H9 (cell line): ENCODE measurements at regions not wholly inside any gene's neighbourhood (a gene's known extent, or its start where the extent isn't known, plus 50 kb on each side); places are given as distances from the start of the nearest gene placed in this dataset.

Experiments
- DNase-seq: peaks from one replicate; pipeline ENCODE4 v3.0.0-alpha.2; 2017
- H2AFZ ChIP-seq: one replicate; pipeline ENCODE4 v1.6.1; 2013; ENCODE audit warnings: mild to moderate bottlenecking, low read length, control low read depth, moderate library complexity
- H2AK5ac ChIP-seq: 2 replicates; pipeline ENCODE4 v1.6.1; 2013; ENCODE audit warnings: low read length, control low read depth, mixed read lengths; ENCODE audit not compliant: insufficient read length
- H2BK120ac ChIP-seq: one replicate; pipeline ENCODE4 v1.6.1; 2013; ENCODE audit warnings: low read depth, mild to moderate bottlenecking, low read length, control low read depth, inconsistent platforms; ENCODE audit not compliant: poor library complexity, severe bottlenecking
- H2BK12ac ChIP-seq: 2 replicates; pipeline ENCODE4 v1.6.1; 2013; ENCODE audit warnings: low read length, control low read depth, mixed read lengths, low read depth; ENCODE audit not compliant: insufficient read length
- H2BK15ac ChIP-seq: 2 replicates; pipeline ENCODE4 v1.6.1; 2013; ENCODE audit warnings: low read depth, low read length, control low read depth
- H2BK20ac ChIP-seq: one replicate; pipeline ENCODE4 v1.6.1; 2013; ENCODE audit warnings: low read depth, mild to moderate bottlenecking, low read length, control low read depth, inconsistent platforms; ENCODE audit not compliant: poor library complexity, severe bottlenecking
- H2BK5ac ChIP-seq: 2 replicates; pipeline ENCODE4 v1.6.1; 2013; ENCODE audit warnings: low read length, control low read depth, mixed read lengths; ENCODE audit not compliant: insufficient read length
- H3K14ac ChIP-seq: 2 replicates; pipeline ENCODE4 v1.6.1; 2013; ENCODE audit warnings: low read length, control low read depth; ENCODE audit not compliant: insufficient read depth
- H3K18ac ChIP-seq: 2 replicates; pipeline ENCODE4 v1.6.1; 2013; ENCODE audit warnings: low read depth, mild to moderate bottlenecking, mixed read lengths, low read length, control low read depth; ENCODE audit not compliant: insufficient read length
- H3K23ac ChIP-seq: 2 replicates; pipeline ENCODE4 v1.6.1; 2013; ENCODE audit warnings: low read length, control low read depth, mixed read lengths, low read depth; ENCODE audit not compliant: insufficient read length
- H3K23me2 ChIP-seq: 2 replicates; pipeline ENCODE4 v1.6.1; 2013; ENCODE audit warnings: low read depth, mild to moderate bottlenecking, mixed read lengths, low read length, control low read depth; ENCODE audit not compliant: insufficient read length, poor library complexity, severe bottlenecking
- H3K27ac ChIP-seq: 2 replicates; pipeline ENCODE4 v1.5.1; 2013; ENCODE audit warnings: low read length, control low read depth, mixed read lengths, low read depth; ENCODE audit not compliant: insufficient read length
- H3K27me3 ChIP-seq: 2 replicates; pipeline ENCODE4 v1.6.1; 2013; ENCODE audit warnings: low read length, control low read depth, inconsistent platforms; ENCODE audit not compliant: insufficient read depth
- H3K4ac ChIP-seq: 2 replicates; pipeline ENCODE4 v1.6.1; 2013; ENCODE audit warnings: low read depth, mild to moderate bottlenecking, control low read depth, inconsistent platforms, low read length, moderate library complexity
- H3K4me1 ChIP-seq: 2 replicates; pipeline ENCODE4 v1.6.1; 2013; ENCODE audit warnings: low read length, control low read depth, inconsistent platforms; ENCODE audit not compliant: insufficient read depth
- H3K4me2 ChIP-seq: 2 replicates; pipeline ENCODE4 v1.6.1; 2013; ENCODE audit warnings: low read length, control low read depth, mixed read lengths; ENCODE audit not compliant: insufficient read length, insufficient read depth
- H3K56ac ChIP-seq: 2 replicates; pipeline ENCODE4 v1.6.1; 2013; ENCODE audit warnings: low read depth, mild to moderate bottlenecking, mixed read lengths, low read length, control low read depth; ENCODE audit not compliant: insufficient read length
- H3K79me1 ChIP-seq: 2 replicates; pipeline ENCODE4 v1.6.1; 2013; ENCODE audit warnings: low read depth, mild to moderate bottlenecking, moderate library complexity, low read length, control low read depth, inconsistent platforms; ENCODE audit not compliant: insufficient read depth, poor library complexity, severe bottlenecking
- H3K79me2 ChIP-seq: 2 replicates; pipeline ENCODE4 v1.6.1; 2013; ENCODE audit warnings: low read length, control low read depth, inconsistent platforms; ENCODE audit not compliant: insufficient read depth
- H3K9ac ChIP-seq: 2 replicates; pipeline ENCODE4 v1.6.1; 2013; ENCODE audit warnings: low read length, control low read depth, mixed read lengths; ENCODE audit not compliant: insufficient read length; ENCODE audit errors: extremely low read depth
- H3K9me3 ChIP-seq: one replicate; pipeline ENCODE4 v1.6.1; 2013; ENCODE audit warnings: low read depth, low read length, inconsistent platforms; ENCODE audit not compliant: control insufficient read depth
- H3T11ph ChIP-seq: one replicate; pipeline ENCODE4 v1.6.1; 2013; ENCODE audit warnings: mild to moderate bottlenecking, low read length, control low read depth, inconsistent platforms
- H4K20me1 ChIP-seq: one replicate; pipeline ENCODE4 v1.6.1; 2013; ENCODE audit not compliant: control insufficient read depth, insufficient read length, insufficient read depth
- H4K5ac ChIP-seq: 2 replicates; pipeline ENCODE4 v1.6.1; 2013; ENCODE audit warnings: low read depth, mild to moderate bottlenecking, mixed read lengths, low read length, control low read depth; ENCODE audit not compliant: insufficient read length
- H4K8ac ChIP-seq: replicated peaks from 2 replicates; pipeline ENCODE4 v1.6.1; 2013; ENCODE audit warnings: low read length, control low read depth, mixed read lengths, low read depth; ENCODE audit not compliant: insufficient read length
- H4K91ac ChIP-seq: 2 replicates; pipeline ENCODE4 v1.6.1; 2013; ENCODE audit warnings: low read depth, mild to moderate bottlenecking, moderate library complexity, mixed read lengths, low read length, control low read depth; ENCODE audit not compliant: insufficient read length
- H3K27ac Mint-ChIP-seq, 3 experiments: 2 replicates in 2 of 3; 3 replicates in 1 of 3; pipeline ENCODE4 v1.8.0; 2020 to 2021; ENCODE audit warnings: mixed read lengths in 3 of 3, mild to moderate bottlenecking in 1 of 3, moderate library complexity in 1 of 3
- H3K27me3 Mint-ChIP-seq: 2 replicates; pipeline ENCODE4 v1.8.0; 2021; ENCODE audit warnings: low read depth, mild to moderate bottlenecking, moderate library complexity, mixed read lengths
- H3K36me3 Mint-ChIP-seq, 3 experiments: 2 replicates in 2 of 3; 3 replicates in 1 of 3; pipeline ENCODE4 v1.8.0; 2020 to 2021; ENCODE audit warnings: low read depth in 3 of 3, mixed read lengths in 3 of 3; ENCODE audit not compliant: insufficient read depth in 1 of 3
- H3K4me1 Mint-ChIP-seq, 2 experiments: 2 replicates each; pipeline ENCODE4 v1.8.0; 2020; ENCODE audit warnings: mixed read lengths in 2 of 2
- H3K4me3 Mint-ChIP-seq, 2 experiments: 2 replicates in 1 of 2; 3 replicates in 1 of 2; pipeline ENCODE4 v1.8.0; 2020 to 2021; ENCODE audit warnings: mild to moderate bottlenecking in 2 of 2, mixed read lengths in 2 of 2, moderate library complexity in 1 of 2
- H3K9me3 Mint-ChIP-seq, 2 experiments: 2 replicates in 1 of 2; 3 replicates in 1 of 2; pipeline ENCODE4 v1.8.0; 2020; ENCODE audit warnings: mild to moderate bottlenecking in 2 of 2, mixed read lengths in 2 of 2, moderate library complexity in 1 of 2
- CTCF ChIP-seq: fragments of 200-600 bp; sonication (generic); conservative IDR thresholded peaks from 3 replicates; pipeline ENCODE4 v1.8.0; 2021; ENCODE audit warnings: antibody characterized with exemption, mild to moderate bottlenecking
- WGBS: extraction: QIAGEN DNeasy Blood & Tissue Kit; methylation state at CpG from one replicate; pipeline ENCODE4 v1.1.7; 2013; ENCODE audit warnings: missing lambda C conversion rate, low lambda C conversion rate, mixed read lengths; ENCODE audit not compliant: insufficient read length; ENCODE audit errors: extremely low coverage; 5-methylcytosine and 5-hydroxymethylcytosine counted together

- no peak overlapping the region for H3K4me2 ChIP-seq
- no peaks in the 10 kb centered on the region for H3K27me3 ChIP-seq
- Mint-ChIP-seq H3K27me3 (peaks cover 6% of the 10 kb centered on the region), H3K4me1 (peaks cover 33 to 37% of the 10 kb centered on the region in 2 experiments), H3K36me3 (no peaks in the 10 kb centered on the region), H3K9me3 (no peaks in the 10 kb centered on the region), H3K4me3 (no peak overlapping the region), H3K27ac (peak overlapping the region in 1 of 3 experiments; percentile 6; a peak in 1 of 7 replicates)
- no peak overlapping the region for H3K56ac ChIP-seq
- no peak overlapping the region for H3K27ac ChIP-seq
- no peak overlapping the region for H2AK5ac ChIP-seq
- no peaks in the 10 kb centered on the region for H3K79me2 ChIP-seq
- H3T11ph ChIP-seq = no peak overlapping the region
- no peak for TF ChIP-seq CTCF
- no peak for DNase-seq
- H3K18ac ChIP-seq = no peak overlapping the region
- no peak overlapping the region for H3K14ac ChIP-seq
- no peaks in the 10 kb centered on the region for H3K9me3 ChIP-seq
- no peaks in the 10 kb centered on the region for H3K79me1 ChIP-seq
- no peak overlapping the region for H2BK15ac ChIP-seq
- H4K8ac ChIP-seq = no peak overlapping the region
- H3K9ac ChIP-seq = no peak overlapping the region
- no peak overlapping the region for H4K5ac ChIP-seq
- H3K23ac ChIP-seq = no peak overlapping the region
- H3K23me2 ChIP-seq = no peaks in the 10 kb centered on the region
- peaks cover 11% of the 10 kb centered on the region; the same call in 1 of the 2 replicates for H3K4me1 ChIP-seq
- no peak overlapping the region for H3K4ac ChIP-seq
- H2BK20ac ChIP-seq = no peak overlapping the region
- H4K20me1 ChIP-seq = no peaks in the 10 kb centered on the region
- H2BK120ac ChIP-seq = no peak overlapping the region
- H2AFZ ChIP-seq = no peak overlapping the region
- no peak overlapping the region for H2BK5ac ChIP-seq
- WGBS = no CpG with 5 or more reads among the region's 1 CpG
- H4K91ac ChIP-seq = no peak overlapping the region
- H2BK12ac ChIP-seq = no peak overlapping the region
Observed at GRCh38 chr4:23991444-23991843, 101.6 kb upstream of the PPARGC1A start.
